ENCODE measurements at regions not wholly inside any gene's neighbourhood (a gene's known extent, or its start where the extent isn't known, plus 50 kb on each side); places are given as distances from the start of the nearest gene placed in this dataset.

- TF ChIP-seq RAD21 (IDR thresholded peaks at IDR 0.05; ENCODE audit: low read length) (no peak), RFX5 (IDR thresholded peaks at IDR 0.05; ENCODE audit: low read depth, low read length) (no peak), SMC3 (IDR thresholded peaks at IDR 0.05; ENCODE audit: low read depth, low read length) (no peak), RCOR1 (IDR thresholded peaks at IDR 0.05; ENCODE audit: insufficient replicate concordance, low read length) (no peak), CEBPB (IDR thresholded peaks at IDR 0.05; ENCODE audit: low read depth, low read length) (no peak), POLR2A (IDR thresholded peaks at IDR 0.05; ENCODE audit: low read depth, low read length) (no peak)
- no peak overlapping the region for H2AK5ac ChIP-seq (ENCODE audit: low read depth, low read length)
- no peaks in the 10 kb centered on the region for H3K79me1 ChIP-seq (ENCODE audit: low read depth in 1 of 2, low read length in 2 of 2)
These were observed 325.0 kb downstream of the CGGBP1 start for GRCh38 chr3:87733671-87734367.

More at GRCh38 chr3:87733671-87734367, 325.0 kb downstream of the CGGBP1 start:
- no peak overlapping the region for H3K4me2 ChIP-seq (ENCODE audit: low read depth, low read length)
- no peak overlapping the region for H3K23ac ChIP-seq (ENCODE audit: low read depth, low read length)
- H3K27ac ChIP-seq (ENCODE audit: insufficient read depth, low read length) = no peak overlapping the region
- no peak overlapping the region for H2AK9ac ChIP-seq (replicated peaks; ENCODE audit: low read depth, low read length, poor library complexity)
- POLR2A ChIA-PET (ENCODE audit: unreplicated experiment) = no interaction called here
- in situ Hi-C loops (cut with MboI; ENCODE audit: low sequenced_read_pairs) = no loop called here
- H3K9me3 ChIP-seq (ENCODE audit: control insufficient read depth, insufficient read depth, low read length) = peaks cover 6% of the 10 kb centered on the region
- WGBS, 2 experiments (ENCODE audit: extremely low coverage in 2 of 2, insufficient read length in 1 of 2) = 56% methylated on average over 4 of the region's 10 CpGs; no CpG with 5 or more reads in 1 of the 2 experiments
- no TSS peak for BruUV-seq (replicated peaks)
- H4K5ac ChIP-seq (ENCODE audit: low read depth, low read length) = no peak overlapping the region
- H3K18ac ChIP-seq (ENCODE audit: low read depth, low read length) = no peak overlapping the region
- no peak overlapping the region for H2BK120ac ChIP-seq (ENCODE audit: low read depth, low read length)
- no peak overlapping the region for H2BK5ac ChIP-seq (ENCODE audit: low read depth, low read length, poor library complexity, severe bottlenecking)
- H3K27me3 ChIP-seq (ENCODE audit: control insufficient read depth, insufficient read depth, low read length) = no peaks in the 10 kb centered on the region
- no peak overlapping the region for H3K56ac ChIP-seq (ENCODE audit: extremely low read depth, insufficient read depth, low read length)
- no peak for ATAC-seq (ENCODE audit: low read depth)
- H2AFZ ChIP-seq (replicated peaks; ENCODE audit: low read length, poor library complexity) = no peak overlapping the region
- DNase-seq = no peak
- H3K9me1 ChIP-seq (ENCODE audit: insufficient read depth, low read length) = no peaks in the 10 kb centered on the region
- no peak overlapping the region for H3K14ac ChIP-seq (replicated peaks; ENCODE audit: low read depth, low read length)
- no peak overlapping the region for H2BK15ac ChIP-seq (ENCODE audit: low read depth, low read length)
- H4K91ac ChIP-seq (ENCODE audit: insufficient read depth, low read depth, low read length) = no peak overlapping the region
- H3K4me3 ChIP-seq (ENCODE audit: insufficient read depth, low read depth, low read length) = no peak overlapping the region
- CTCF ChIA-PET = no interaction called here
- H4K20me1 ChIP-seq (ENCODE audit: insufficient read depth, low read length) = no peaks in the 10 kb centered on the region
- no peaks in the 10 kb centered on the region for H3K36me3 ChIP-seq (ENCODE audit: control insufficient read depth, insufficient read depth, low read length)
- dilution Hi-C loops (cut with HindIII; ENCODE audit: low sequenced_read_pairs, unreplicated experiment) = no loop called here
- no peaks in the 10 kb centered on the region for H3K4me1 ChIP-seq (ENCODE audit: control insufficient read depth, insufficient read depth, low read length)
- no peak overlapping the region for H4K8ac ChIP-seq (ENCODE audit: low read depth in 2 of 2, low read length in 2 of 2)
- intact Hi-C loops (cut with micrococcal nuclease) = no loop called here
- no peak overlapping the region for H3K9ac ChIP-seq (ENCODE audit: low read depth, low read length)
- no peak overlapping the region for H3K4ac ChIP-seq (ENCODE audit: low read depth, low read length)
- H2BK20ac ChIP-seq (ENCODE audit: low read depth, low read length) = no peak overlapping the region

All from IMR-90 (cell line).